HepG2 (cell line): ENCODE measurements at regions not wholly inside any gene's neighbourhood (a gene's known extent, or its start where the extent isn't known, plus 50 kb on each side); places are given as distances from the start of the nearest gene placed in this dataset.

Source experiments
- ATAC-seq: fragments of 200-7000 bp; cut with Tn5 transposase; 3 replicates; pipeline ENCODE4 v1.9.1; 2020; ENCODE audit warnings: mild to moderate bottlenecking, moderate library complexity
- BruUV-seq: library from RNA; stranded (reverse); fragments of 400-500 nt; replicated peaks from 2 replicates; lab custom pipeline; 2021; lab: Mats Ljungman, UMichigan
- CTCF ChIA-PET: fragments of 300-600 bp; formaldehyde crosslinking; extraction: SDS; loops from one replicate; lab custom pipeline; 2021; ENCODE audit warnings: low total read pairs, inconsistent platforms, low intra/inter-chr PET ratio; lab: Yijun Ruan, JAX
- POLR2A ChIA-PET: fragments of 350-600 bp; sonication (Branson Sonifier 250); formaldehyde crosslinking; loops from one replicate; lab custom pipeline; 2020; ENCODE audit warnings: antibody characterized with exemption, inconsistent platforms; lab: Yijun Ruan, JAX
- DNase-seq: peaks from one replicate; pipeline ENCODE4 v3.0.0-alpha.2; 2015; ENCODE audit warnings: low spot score
- FAIRE-seq: peaks from 3 replicates; lab custom pipeline; 2011; peaks lifted over from hg19 to GRCh38; lab: Jason Lieb, UNC
- H2AFZ ChIP-seq: one replicate; pipeline ENCODE4 v1.6.1; 2011; ENCODE audit warnings: low read length, inconsistent platforms
- H3K27ac ChIP-seq: fragments of 300-600 bp; 3 replicates; pipeline ENCODE4 v1.8.0; 2011; ENCODE audit warnings: mixed run types, mild to moderate bottlenecking, mixed read lengths, low read length, inconsistent platforms; ENCODE audit not compliant: insufficient read depth; ENCODE audit errors: extremely low read length
- H3K27me3 ChIP-seq, 2 experiments: fragments of 200-600 bp in 1 of 2; 2 replicates in 1 of 2; 3 replicates in 1 of 2; pipeline versions ENCODE4 v1.6.0 to v1.8.0; 2011; ENCODE audit warnings: low read length in 2 of 2, mild to moderate bottlenecking in 2 of 2, moderate library complexity in 2 of 2, inconsistent platforms in 1 of 2; ENCODE audit not compliant: insufficient read depth in 2 of 2, control insufficient read depth in 1 of 2
- H3K36me3 ChIP-seq, 2 experiments: fragments of 200-600 bp in 1 of 2; replicated peaks in 1 of 2; 2 replicates in 1 of 2; 3 replicates in 1 of 2; pipeline versions ENCODE4 v1.5.1 to v1.8.0; 2011; ENCODE audit warnings: low read length in 2 of 2, inconsistent platforms in 1 of 2; ENCODE audit not compliant: insufficient read depth in 2 of 2, control insufficient read depth in 1 of 2
- H3K4me1 ChIP-seq: 2 replicates; pipeline ENCODE4 v1.5.1; 2012; ENCODE audit warnings: low read length, inconsistent platforms; ENCODE audit not compliant: insufficient read depth
- H3K4me2 ChIP-seq: 2 replicates; pipeline ENCODE4 v1.6.0; 2011; ENCODE audit warnings: low read depth, low read length, inconsistent platforms
- H3K4me3 ChIP-seq, 3 experiments: fragments of 200-600 bp in 1 of 3; sonication (generic), shearing (Covaris generic) in 1 of 3; replicated peaks in 1 of 3; 2 replicates each; pipeline ENCODE4 v1.5.1; 2011 to 2016; ENCODE audit warnings: low read length in 3 of 3, inconsistent platforms in 2 of 3, low read depth in 2 of 3, mild to moderate bottlenecking in 2 of 3, control low read depth in 1 of 3, mixed read lengths in 1 of 3; ENCODE audit not compliant: insufficient read depth in 1 of 3
- H3K79me2 ChIP-seq: one replicate; pipeline ENCODE4 v1.6.1; 2011; ENCODE audit warnings: low read length, inconsistent platforms; ENCODE audit not compliant: insufficient read depth
- H3K9ac ChIP-seq: 2 replicates; pipeline ENCODE4 v1.6.0; 2011; ENCODE audit warnings: mild to moderate bottlenecking, low read depth, low read length, inconsistent platforms; ENCODE audit not compliant: insufficient read depth
- H3K9me3 ChIP-seq: 2 replicates; pipeline ENCODE4 v1.5.1; 2012; ENCODE audit warnings: mild to moderate bottlenecking, low read length
- H4K20me1 ChIP-seq: 2 replicates; pipeline ENCODE4 v1.6.0; 2011; ENCODE audit warnings: inconsistent platforms, mild to moderate bottlenecking, low read length, moderate library complexity; ENCODE audit not compliant: insufficient read depth
- EP300 ChIP-seq, 3 experiments: sonication (generic) in 1 of 3; formaldehyde crosslinking in 1 of 3; IDR thresholded peaks; 2 replicates each; pipeline versions ENCODE4 v1.5.1 to v1.6.1; 2011 to 2020; ENCODE audit warnings: low read depth in 2 of 3, low read length in 2 of 3, borderline replicate concordance in 1 of 3, improper control_type of control experiment in 1 of 3, mild to moderate bottlenecking in 1 of 3, missing genetic modification reagents in 1 of 3, moderate library complexity in 1 of 3
- ERF ChIP-seq: IDR thresholded peaks from 2 replicates; pipeline ENCODE4 v1.6.1; 2018; ENCODE audit warnings: missing biosample characterization, missing genetic modification reagents
- GPN1 ChIP-seq: sonication (generic); formaldehyde crosslinking; IDR thresholded peaks from 2 replicates; pipeline ENCODE4 v1.5.1; 2020; ENCODE audit warnings: missing genetic modification reagents, borderline replicate concordance
- HMGA1 ChIP-seq: sonication (generic); formaldehyde crosslinking; conservative IDR thresholded peaks from 2 replicates; pipeline ENCODE4 v1.4.0; 2020; ENCODE audit warnings: missing genetic modification reagents
- HOXA3 ChIP-seq: sonication (generic); formaldehyde crosslinking; IDR thresholded peaks from 2 replicates; pipeline ENCODE4 v1.5.0; 2020; ENCODE audit warnings: missing genetic modification reagents
- MTERF4 ChIP-seq: sonication (generic); formaldehyde crosslinking; IDR thresholded peaks from 2 replicates; pipeline ENCODE4 v1.8.0; 2023; ENCODE audit warnings: mild to moderate bottlenecking, missing genetic modification reagents
- SIX4 ChIP-seq: sonication (generic); formaldehyde crosslinking; IDR thresholded peaks from 2 replicates; pipeline ENCODE4 v1.4.0; 2020; ENCODE audit warnings: missing genetic modification reagents
- THAP11 ChIP-seq: IDR thresholded peaks from 2 replicates; pipeline ENCODE4 v1.6.1; 2016; ENCODE audit warnings: missing biosample characterization, missing genetic modification reagents
- WGBS: methylation state at CpG from one replicate; pipeline ENCODE4 v1.1.6; 2017; ENCODE audit warnings: low lambda C conversion rate; 5-methylcytosine and 5-hydroxymethylcytosine counted together
- in situ Hi-C: cut with HindIII; loops from 2 replicates; pipeline ENCODE4 v1.10.0; 2017; ENCODE audit warnings: low pct_unique_long_range_greater_than_20kb; ENCODE audit not compliant: extremely low pct_ligation_motif_present
- intact Hi-C: fragments of 100-400 bp; cut with micrococcal nuclease; formaldehyde crosslinking; loops from one replicate; pipeline ENCODE4 v1.10.0; 2022; ENCODE audit not compliant: unreplicated experiment
- TF ChIP-seq, protein P1 (sequence below): sonication (generic); formaldehyde crosslinking; IDR thresholded peaks from 2 replicates; pipeline ENCODE4 v1.5.0; 2020; ENCODE audit warnings: missing genetic modification reagents, mild to moderate bottlenecking, borderline replicate concordance
- TF ChIP-seq, protein P2 (sequence below): fragments of 450-650 bp; IDR thresholded peaks from 2 replicates; pipeline ENCODE4 v1.6.1; 2017; ENCODE audit warnings: mild to moderate bottlenecking

DNA sequence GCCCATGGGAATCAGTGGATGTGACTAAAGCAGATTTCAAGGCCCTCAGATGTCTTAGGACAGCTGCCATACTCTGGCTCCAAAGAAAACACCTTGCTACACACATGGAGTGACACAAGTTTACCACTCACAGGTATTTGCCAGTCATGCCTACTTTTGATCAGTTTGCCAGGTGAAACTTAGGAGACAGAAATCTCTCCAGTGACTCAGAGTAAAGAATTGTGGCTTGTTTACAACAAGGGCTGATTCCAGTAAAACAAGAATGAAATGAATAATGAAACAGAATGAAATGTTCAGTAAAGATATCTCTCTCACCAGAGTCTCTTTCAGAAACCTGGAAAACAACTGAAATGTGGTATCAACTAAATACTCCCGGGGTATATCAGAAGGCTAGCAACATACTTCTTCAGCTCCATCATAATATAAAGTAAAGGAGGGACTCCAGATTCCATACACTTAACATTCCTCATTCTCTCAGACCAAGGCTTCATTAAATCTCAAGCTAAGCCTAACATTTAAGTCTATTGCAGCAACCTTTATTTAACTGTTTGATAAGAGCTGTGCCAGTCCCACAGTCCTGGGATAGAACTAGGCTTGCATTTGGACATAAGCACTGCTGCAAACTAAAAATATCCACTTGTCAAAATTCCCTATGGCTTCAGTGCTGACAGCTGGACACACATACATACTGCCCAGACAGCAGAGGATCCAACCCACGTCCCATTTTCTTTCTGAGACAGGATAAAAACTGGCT lies 143.3 kb downstream of the SIPA1L2 start:
- FAIRE-seq: no peak
- ChIA-PET CTCF (no interaction called here), POLR2A (no interaction called here)
- H3K27ac ChIP-seq: no peak overlapping the region
- BruUV-seq: no TSS peak
- no peaks in the 10 kb centered on the region for H3K9me3 ChIP-seq
- no peaks in the 10 kb centered on the region for H4K20me1 ChIP-seq
- H2AFZ ChIP-seq: no peak overlapping the region
- WGBS: 4% methylated on average over 2 of the region's 2 CpGs
- intact Hi-C loops (no loop called here), in situ Hi-C loops (no loop called here)
- H3K79me2 ChIP-seq: no peaks in the 10 kb centered on the region
- ATAC-seq: no peak
- no peak for TF ChIP-seq SIX4 (CRISPR knock-in tag)
- TF ChIP-seq, protein P1, sequence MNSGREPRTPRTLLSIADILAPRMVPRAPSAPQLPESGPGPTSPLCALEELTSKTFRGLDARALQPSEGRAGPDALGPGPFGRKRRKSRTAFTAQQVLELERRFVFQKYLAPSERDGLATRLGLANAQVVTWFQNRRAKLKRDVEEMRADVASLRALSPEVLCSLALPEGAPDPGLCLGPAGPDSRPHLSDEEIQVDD (CRISPR knock-in tag): no peak
- TF ChIP-seq, protein P2, sequence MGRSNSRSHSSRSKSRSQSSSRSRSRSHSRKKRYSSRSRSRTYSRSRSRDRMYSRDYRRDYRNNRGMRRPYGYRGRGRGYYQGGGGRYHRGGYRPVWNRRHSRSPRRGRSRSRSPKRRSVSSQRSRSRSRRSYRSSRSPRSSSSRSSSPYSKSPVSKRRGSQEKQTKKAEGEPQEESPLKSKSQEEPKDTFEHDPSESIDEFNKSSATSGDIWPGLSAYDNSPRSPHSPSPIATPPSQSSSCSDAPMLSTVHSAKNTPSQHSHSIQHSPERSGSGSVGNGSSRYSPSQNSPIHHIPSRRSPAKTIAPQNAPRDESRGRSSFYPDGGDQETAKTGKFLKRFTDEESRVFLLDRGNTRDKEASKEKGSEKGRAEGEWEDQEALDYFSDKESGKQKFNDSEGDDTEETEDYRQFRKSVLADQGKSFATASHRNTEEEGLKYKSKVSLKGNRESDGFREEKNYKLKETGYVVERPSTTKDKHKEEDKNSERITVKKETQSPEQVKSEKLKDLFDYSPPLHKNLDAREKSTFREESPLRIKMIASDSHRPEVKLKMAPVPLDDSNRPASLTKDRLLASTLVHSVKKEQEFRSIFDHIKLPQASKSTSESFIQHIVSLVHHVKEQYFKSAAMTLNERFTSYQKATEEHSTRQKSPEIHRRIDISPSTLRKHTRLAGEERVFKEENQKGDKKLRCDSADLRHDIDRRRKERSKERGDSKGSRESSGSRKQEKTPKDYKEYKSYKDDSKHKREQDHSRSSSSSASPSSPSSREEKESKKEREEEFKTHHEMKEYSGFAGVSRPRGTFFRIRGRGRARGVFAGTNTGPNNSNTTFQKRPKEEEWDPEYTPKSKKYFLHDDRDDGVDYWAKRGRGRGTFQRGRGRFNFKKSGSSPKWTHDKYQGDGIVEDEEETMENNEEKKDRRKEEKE: no peak
- TF ChIP-seq HOXA3 (CRISPR knock-in tag): no peak
- no peak for TF ChIP-seq THAP11 (CRISPR knock-in tag)
- TF ChIP-seq GPN1 (CRISPR knock-in tag): no peak
- no peak for TF ChIP-seq HMGA1 (CRISPR knock-in tag)
- no peak for TF ChIP-seq MTERF4 (CRISPR knock-in tag)
- TF ChIP-seq ERF (CRISPR knock-in tag): no peak
- no peak for TF ChIP-seq EP300 (IDR thresholded peaks at IDR 0.05; ENCODE audit: low read depth in 2 of 2, low read length in 2 of 2)
- no peak for TF ChIP-seq EP300 (CRISPR knock-in tag; IDR thresholded peaks at IDR 0.05; ENCODE audit: borderline replicate concordance)
- no peak for DNase-seq
- no peaks in the 10 kb centered on the region for H3K36me3 ChIP-seq
- no peak overlapping the region for H3K4me3 ChIP-seq
- no peaks in the 10 kb centered on the region for H3K4me1 ChIP-seq
- no peak overlapping the region for H3K4me2 ChIP-seq
- H3K27me3 ChIP-seq: no peaks in the 10 kb centered on the region; a peak in 1 of 5 replicates
- no peak overlapping the region for H3K9ac ChIP-seq
